GM20000 (cell line): ENCODE measurements at regions not wholly inside any gene's neighbourhood (a gene's known extent, or its start where the extent isn't known, plus 50 kb on each side); places are given as distances from the start of the nearest gene placed in this dataset.

ENCODE experiments used
- DNase-seq: peaks from one replicate; pipeline ENCODE4 v3.0.0; 2012; ENCODE audit warnings: low spot score
- TF ChIP-seq, protein P1 (sequence below): IDR thresholded peaks from 2 replicates; pipeline ENCODE4 v1.5.1; 2012; ENCODE audit warnings: mild to moderate bottlenecking, control low read depth; ENCODE audit errors: extremely low read depth, missing control alignments

DNA sequence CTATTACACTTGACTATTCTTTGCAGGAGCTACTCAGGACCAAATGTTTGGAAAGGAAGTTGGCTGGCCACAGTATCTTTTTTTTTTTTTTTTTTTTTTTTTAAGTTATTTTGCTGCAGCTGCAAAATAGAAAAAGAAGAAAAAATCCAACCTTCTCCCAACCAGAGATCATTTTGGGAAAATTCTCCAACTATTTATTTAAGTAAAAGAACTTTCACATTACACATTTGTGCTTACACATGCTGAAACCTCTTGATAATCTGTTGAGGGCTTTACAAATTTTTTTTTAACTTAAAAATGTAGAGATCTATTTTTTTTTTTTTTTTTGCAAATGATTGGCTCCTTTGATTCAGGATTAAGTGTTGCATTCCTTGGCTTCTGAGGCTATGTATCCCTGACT lies 148.0 kb downstream of the POLR2M start:
- DNase-seq, result no peak
- TF ChIP-seq, protein P1, sequence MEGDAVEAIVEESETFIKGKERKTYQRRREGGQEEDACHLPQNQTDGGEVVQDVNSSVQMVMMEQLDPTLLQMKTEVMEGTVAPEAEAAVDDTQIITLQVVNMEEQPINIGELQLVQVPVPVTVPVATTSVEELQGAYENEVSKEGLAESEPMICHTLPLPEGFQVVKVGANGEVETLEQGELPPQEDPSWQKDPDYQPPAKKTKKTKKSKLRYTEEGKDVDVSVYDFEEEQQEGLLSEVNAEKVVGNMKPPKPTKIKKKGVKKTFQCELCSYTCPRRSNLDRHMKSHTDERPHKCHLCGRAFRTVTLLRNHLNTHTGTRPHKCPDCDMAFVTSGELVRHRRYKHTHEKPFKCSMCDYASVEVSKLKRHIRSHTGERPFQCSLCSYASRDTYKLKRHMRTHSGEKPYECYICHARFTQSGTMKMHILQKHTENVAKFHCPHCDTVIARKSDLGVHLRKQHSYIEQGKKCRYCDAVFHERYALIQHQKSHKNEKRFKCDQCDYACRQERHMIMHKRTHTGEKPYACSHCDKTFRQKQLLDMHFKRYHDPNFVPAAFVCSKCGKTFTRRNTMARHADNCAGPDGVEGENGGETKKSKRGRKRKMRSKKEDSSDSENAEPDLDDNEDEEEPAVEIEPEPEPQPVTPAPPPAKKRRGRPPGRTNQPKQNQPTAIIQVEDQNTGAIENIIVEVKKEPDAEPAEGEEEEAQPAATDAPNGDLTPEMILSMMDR, result no peak

GRCh38 chr15:57857871-57858270 lies 151.4 kb downstream of the POLR2M start:
- TF ChIP-seq, protein P1, result no peak
- no peak for DNase-seq

GRCh38 chr15:57859130-57859685 lies 152.7 kb downstream of the POLR2M start:
- DNase-seq, result no peak
- TF ChIP-seq, protein P1, result no peak

DNA sequence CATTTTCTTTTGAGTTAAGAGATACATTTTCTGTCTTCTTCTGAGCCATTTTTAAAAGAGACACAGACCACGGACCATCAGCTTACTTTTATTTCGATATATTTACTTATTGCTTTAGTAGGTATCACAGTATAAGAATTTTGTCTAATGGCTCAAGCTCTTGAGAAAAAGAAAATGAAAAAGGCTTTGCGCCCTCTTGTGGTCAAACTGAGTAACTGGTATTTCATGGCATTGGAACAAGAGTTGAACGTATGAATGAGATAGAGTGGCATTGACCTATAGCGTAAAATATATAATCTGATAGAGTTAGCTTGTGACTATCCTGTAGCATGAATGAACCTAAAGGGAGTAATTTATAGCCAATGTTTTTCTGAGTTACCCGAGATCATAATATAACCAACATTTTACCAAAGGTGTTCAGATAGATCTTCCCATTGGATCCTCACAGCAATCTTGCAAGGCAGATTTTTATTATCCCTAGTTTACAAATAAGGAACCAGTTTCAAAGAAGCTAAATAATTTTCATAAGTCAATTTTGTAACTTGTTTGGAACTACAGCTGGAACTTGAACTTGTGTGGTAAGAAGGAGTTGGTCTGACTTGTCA lies 154.6 kb downstream of the POLR2M start:
- DNase-seq, result peak; percentile 47
- TF ChIP-seq, protein P1, result peak; percentile 65

GRCh38 chr15:57861815-57862586 lies 155.5 kb downstream of the POLR2M start:
- TF ChIP-seq, protein P1, result no peak
- DNase-seq, result no peak

- TF ChIP-seq, protein P1, result no peak
- no peak for DNase-seq
These were observed 156.2 kb downstream of the POLR2M start for GRCh38 chr15:57862761-57863160.

GRCh38 chr15:57865294-57865693 lies 158.8 kb downstream of the POLR2M start:
- no peak for DNase-seq
- TF ChIP-seq, protein P1, result peak; percentile 42
